HG03521 (cell line): ENCODE measurements at regions not wholly inside any gene's neighbourhood (a gene's known extent, or its start where the extent isn't known, plus 50 kb on each side); places are given as distances from the start of the nearest gene placed in this dataset.
"Not testable (repeated sequence)": the region's sequence is repeated elsewhere in the genome, so short reads cannot be mapped to it uniquely, and the experiment has no call there.

ENCODE experiments used
- ATAC-seq: cut with Tn5 transposase; IDR thresholded peaks from one replicate; pipeline ENCODE4 v1.9.1; 2021; ENCODE audit warnings: mild to moderate bottlenecking, moderate library complexity; ENCODE audit not compliant: unreplicated experiment

DNA sequence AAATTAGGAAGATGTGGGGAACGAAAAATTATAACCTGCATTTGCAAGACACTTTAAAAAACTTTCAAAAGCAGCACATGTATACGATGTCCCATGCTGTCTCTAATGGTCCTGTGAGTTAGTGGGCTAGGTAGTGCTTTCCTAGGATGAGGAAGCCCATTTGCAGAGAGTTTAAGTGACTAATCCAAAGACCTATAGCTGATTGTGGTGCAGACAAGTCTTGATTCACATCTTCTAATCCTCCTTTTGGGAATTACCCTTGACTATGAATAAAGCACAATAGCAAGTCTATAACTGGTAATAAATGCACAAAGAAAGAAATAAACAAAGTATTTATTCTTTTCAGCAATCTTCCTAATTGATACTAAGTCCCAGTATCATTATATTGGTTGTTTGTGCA is 234.6 kb upstream of the FANCL start:
- no peak for ATAC-seq

DNA sequence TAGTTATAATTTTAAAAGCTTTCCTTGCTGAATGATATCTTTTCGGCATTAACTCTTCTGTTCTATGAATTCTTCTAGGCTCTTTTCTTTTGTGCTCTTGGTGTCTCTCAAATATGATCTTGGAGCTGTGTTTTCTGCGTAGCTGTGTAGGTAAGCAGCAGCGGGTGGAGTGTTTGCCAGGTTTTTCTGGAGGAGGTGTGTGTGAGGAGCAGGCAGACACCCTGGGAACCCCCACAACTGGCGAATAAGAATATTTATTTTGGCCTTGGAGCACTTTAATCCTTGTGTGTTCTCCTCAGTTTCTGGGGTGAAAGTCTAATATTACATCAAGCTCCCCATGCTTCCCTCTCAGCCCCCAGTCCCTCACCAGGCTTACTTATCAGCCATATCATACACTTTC is 232.0 kb upstream of the FANCL start:
- no peak for ATAC-seq

DNA sequence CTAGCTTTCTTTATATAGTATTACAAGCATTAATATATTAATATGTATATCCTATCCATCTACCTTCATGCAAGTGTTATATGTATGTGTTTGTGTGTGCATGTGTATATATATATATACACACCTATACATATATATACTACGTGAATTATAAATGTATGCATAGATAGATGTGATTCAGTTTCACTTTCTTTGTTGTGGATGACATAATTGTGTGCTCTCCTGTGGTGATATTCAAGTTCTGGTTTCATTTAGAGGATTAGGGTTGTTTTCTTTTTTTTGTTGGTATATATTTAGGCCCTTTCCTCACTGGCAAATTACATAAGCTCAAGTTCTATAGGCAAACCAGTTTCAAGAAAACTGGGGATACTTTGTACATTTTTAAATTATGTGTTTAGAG is 225.7 kb upstream of the FANCL start:
- no peak for ATAC-seq

DNA sequence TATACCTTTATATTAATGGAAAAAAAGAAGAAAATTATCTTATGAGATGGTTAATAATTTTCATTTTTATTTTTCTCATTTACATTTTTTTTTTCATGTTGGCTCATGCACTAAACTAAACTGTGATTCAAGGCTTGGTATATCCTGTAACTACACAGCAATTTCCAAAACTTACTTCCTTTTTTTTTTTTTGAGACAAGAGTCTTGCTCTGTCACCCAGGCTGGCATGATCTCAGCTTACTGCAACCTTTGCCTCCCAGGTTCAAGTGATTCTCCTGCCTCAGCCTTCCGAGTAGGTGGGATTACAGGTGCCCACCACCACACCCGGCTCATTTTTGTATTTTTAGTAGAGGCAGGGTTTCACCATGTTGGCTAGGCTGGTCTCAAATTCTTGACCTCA is 224.9 kb upstream of the FANCL start:
- not testable (repeated sequence) for ATAC-seq

DNA sequence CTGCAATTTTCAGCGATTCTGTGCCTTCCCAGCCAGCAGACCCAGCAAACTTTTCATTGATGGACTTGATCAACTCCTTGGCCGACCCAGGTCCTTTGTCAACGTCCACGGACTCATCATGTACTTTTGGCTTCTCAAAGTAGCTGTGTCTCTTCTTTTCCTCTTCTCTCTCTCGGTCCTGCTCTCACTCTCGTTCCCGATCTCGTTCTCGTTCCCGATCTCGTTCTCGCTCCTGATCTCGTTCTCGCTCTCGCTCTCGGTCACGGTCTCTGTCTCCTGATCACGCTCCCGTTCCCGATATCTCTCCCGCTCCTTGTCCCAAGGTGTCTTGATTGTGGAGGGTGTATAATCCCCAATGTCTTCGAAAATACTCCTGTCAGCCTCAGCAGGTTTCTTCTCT is 219.5 kb upstream of the FANCL start:
- no peak for ATAC-seq

DNA sequence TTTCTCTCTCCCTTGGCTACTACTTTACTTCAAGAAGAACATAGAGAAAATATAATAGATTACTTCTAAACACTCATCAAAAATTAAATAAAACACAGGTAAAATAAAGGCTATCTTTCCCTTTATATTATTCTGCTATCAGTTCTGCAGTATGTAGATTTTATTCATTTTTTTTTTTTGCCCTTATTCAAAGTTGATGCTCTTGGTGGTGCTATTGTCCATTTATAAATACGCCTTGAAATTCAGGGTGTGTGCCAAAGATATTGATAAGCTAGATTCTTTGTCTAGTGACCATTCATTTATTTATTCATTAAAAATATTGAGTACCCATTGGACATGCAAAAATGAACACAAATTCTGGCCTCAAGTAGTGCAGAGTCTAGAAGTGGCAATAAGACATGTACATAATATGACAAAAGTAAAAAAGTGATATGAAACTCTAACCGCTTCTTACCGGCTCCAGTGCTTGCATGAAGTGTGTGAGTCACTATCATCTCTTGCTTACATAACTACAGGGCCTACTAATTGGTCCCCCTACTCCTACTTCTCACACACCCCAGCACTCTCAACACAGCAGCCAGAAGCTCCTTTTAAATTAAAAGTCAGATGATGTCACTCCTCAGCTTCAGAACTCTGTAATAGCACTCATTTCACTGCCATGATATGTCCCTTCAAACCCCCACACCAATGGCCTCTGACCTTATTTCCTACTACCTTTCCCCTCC is 208.3 kb upstream of the FANCL start:
- ATAC-seq, result peak; percentile 90

DNA sequence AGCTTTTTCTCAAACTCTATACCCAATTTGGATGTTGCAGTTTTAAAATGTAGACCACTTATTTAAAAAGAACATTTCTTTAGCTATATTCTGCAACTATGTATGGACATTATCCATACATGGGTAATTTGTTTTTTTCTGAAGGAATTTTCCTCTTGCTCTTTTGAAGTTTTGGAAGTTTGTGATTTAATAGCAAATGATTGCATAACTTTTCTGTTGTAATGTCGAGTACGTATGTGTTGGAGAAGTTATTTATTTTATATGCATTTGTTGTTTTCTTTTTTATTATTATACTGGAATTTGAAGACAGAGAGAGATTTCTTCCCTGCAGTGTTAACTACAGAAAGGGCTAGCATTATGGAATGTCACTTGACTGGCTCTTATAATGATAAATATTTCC is 207.7 kb upstream of the FANCL start:
- no peak for ATAC-seq

DNA sequence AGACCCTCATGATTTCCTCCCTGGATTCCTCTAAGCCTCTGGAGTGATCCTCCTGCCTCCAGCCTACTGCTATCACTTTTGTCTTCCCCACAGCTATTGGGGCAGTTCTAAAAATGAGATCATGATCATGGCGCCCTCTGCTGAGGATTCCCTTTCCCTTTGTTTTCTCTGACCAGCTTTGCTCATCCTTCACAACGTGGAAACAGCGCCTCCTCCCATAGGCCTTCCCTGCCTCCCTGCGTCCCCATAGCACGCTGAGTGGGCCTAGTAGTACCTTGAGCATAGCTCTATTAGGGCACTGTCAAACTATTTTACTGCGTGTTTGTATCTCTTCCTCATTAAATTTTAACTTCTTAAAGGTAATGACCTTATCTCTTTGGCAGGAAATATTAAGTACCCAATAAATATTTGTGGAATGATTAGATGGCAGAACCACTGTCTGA is 207.0 kb upstream of the FANCL start:
- ATAC-seq, result no peak

DNA sequence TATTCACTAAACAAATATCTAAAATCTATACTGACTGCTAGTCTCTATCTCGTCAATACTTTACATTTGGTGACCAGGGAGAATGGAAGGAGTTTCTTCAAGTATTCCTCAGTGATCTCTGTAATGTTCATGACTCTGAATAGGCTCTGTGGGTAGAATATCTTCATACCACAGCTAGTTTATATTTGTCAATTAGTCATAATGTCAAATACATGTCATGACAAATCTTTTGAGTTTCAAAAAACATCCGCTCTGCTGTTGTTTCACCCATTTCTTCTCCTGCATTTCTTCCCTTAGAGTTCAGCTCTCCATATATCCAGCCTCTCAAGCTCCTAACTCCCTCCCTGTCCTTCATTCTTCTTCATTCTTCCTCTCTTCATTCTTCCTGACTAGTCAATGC is 206.5 kb upstream of the FANCL start:
- no peak for ATAC-seq

- ATAC-seq, result no peak
Observed at GRCh38 chr2:58441643-58442042, 200.5 kb upstream of the FANCL start.

- ATAC-seq, result no peak
Observed at GRCh38 chr2:58436872-58437271, 195.7 kb upstream of the FANCL start.

DNA sequence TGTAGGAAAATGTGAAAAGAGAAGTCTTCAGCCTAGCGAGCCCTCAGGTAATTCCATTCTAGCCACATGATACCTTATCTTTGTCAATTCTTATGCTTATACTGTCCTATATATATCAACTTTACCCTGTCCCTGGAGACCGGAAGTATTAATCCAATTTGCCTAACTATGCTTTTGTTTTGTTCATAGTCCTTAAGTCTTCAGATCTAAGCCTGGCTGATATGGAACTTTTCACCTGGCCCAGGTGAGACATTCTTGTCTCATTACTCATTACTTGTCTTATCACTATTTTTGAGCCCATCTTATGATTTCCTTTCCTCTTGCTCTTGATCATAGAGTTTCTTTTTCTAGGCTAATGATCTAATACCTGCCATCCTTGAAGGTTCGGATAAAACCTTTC is 194.1 kb upstream of the FANCL start:
- ATAC-seq, result no peak

DNA sequence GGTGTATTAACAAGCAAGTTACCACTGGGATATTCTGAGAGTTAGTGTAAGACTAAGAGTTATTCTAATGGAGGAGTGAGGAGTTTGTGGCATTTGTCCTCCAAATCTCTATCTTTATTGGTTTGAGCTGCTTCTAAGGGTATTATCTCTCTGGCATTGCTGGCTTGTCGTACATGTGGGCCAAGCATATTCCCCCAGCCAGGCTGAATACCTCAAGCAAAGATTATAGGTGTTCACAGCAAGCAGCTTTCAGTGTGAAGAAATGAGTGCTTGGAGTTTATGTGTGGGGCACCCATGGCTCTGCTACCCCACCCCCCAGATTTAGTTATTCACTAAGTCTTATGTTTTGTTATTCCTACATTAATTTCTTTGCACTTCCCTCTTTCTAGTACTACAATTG is 193.6 kb upstream of the FANCL start:
- no peak for ATAC-seq

DNA sequence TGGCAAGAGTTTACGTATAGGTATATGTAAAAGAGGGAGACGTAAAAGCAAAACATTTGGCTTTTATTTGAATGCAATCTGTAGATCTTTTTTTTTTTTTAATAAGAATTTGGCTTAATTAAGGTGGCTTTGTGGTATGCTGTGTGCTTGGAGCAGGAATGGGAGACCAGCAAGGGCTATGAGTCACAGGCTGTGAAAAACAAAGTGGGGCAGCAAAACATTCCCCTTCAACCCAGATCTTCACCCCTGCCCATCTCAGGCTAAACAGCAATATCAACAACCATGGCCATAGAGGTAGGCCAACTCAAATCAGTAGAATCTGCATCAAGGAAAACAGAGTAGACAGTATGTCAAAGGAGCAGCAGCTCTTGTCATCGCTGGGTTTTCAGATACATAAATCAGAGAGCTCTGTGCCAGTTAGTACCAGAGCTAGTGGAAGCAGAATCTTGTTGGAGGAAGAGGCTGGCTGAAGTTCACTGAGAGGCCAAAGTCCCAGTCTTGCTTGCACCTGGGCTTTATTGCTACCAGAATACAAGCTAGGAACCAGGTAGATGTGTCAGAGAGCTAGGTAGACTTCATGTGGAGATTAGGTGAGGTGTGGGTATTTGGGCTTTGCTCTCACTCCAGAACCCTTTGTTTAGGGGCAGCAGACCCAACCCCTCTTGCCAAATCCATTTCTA is 191.5 kb upstream of the FANCL start:
- ATAC-seq, result no peak

DNA sequence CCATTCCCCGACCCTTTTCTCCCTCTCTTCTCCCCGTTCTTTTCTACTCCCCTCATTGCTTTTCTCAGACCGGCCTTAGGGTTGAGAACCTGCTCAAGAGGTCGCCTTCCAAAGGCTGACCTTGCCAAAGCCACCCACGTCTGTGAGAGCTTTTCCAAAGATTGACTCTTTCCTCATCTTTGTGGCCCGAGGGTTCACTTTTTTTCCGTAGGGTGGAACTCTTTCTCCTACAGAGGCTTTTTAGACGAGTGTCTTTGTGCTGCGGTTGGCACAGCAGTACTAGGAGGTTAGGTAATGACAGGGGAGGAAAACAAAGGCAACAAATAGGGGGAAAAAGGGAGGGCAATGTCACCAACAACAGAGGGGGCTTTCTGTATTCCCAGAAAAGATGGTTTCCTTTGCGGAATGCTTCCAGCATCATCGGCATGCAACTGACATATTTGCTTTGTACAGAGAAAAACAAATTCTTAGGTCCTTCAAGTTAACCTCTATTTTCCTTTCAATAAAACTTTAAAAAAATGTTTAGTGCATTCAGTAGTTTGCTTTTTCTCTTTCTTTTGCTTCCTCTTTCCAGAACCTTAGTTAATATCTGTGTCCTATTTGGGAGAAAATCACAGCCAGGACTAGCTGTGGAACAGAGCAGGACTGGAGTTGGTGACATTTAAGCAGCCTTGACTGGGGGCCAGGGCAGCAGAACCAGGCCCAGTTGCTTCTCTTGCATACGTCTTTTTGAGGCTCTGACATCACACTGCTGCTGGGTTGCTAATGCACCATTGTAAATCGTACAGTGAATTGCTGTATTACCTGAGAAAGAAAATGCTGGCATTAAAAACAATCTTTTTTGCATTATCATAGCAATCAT is 188.1 kb upstream of the FANCL start:
- ATAC-seq, result peak; percentile 5

GRCh38 chr2:58428096-58429013 is 187.2 kb upstream of the FANCL start:
- peak; percentile 45 for ATAC-seq

- no peak for ATAC-seq
Observed at GRCh38 chr2:58427572-58428095, 186.5 kb upstream of the FANCL start.

DNA sequence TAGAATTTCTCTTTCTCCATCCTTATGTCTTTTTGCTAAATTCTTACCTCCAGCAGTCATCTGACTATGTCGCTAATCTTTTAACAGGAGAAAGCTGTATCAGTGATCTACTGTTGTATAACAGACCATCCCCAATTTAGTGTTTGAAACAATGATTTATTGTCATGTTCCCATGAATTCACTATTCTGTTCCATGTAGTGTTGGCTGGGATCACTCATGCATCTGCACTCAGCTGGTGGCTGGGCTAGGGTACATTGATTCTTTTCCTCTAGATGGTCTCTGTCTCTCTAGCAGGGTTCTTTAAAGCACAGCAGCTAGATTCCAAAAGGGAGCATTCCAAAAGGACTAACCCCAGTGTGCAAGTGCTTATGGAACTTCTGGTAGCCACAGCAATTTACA is 184.2 kb upstream of the FANCL start:
- ATAC-seq, result no peak

DNA sequence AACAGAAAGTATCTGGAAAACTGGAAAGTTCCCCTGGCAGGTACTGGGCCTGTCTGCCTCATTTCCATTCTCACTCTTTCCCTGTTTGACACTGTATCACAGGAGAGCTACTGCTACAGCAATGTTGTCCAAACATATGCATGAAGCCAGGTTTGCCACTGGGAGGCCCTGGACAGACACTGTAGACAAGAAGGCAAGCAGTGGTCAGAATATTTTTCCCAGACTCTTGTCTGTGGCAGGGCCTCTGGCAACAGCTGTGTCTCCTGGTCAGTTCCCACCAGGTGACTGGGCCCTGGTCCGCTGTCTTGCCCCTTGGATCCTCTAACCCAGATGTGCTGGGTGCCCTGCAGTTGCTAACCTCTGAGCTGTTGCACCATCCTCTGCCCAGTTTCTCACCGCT is 178.9 kb upstream of the FANCL start:
- ATAC-seq, result no peak

DNA sequence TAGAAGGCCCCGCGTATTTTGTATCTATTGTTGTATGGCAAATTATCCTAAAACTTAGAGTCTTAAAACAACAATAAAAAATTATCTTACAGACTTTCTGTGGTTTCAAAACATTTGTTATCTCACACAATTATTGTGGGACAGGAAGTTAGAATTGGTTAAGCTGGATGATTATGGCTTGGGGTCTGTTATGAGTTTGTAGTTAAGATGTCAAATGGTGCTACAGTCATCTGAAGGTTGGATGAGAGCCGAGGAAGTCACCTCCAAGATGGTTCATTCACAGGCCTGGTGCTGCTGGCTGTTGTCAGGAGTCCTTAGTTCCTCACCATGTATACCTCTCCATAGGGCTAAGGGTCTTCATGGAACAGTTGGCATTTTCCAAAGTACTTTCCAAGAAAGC is 175.6 kb upstream of the FANCL start:
- ATAC-seq, result no peak
